Activated CD4-positive, alpha-beta T cell treated with anti-CD3 and anti-CD28 coated beads, Interleukin-2, amount 50 U/mL, for 1 hour (primary cell): ENCODE measurements at regions not wholly inside any gene's neighbourhood (a gene's known extent, or its start where the extent isn't known, plus 50 kb on each side); places are given as distances from the start of the nearest gene placed in this dataset.

Source experiments
- DNase-seq: peaks from one replicate; pipeline ENCODE4 v3.0.0-alpha.2; 2020

- no peak for DNase-seq
These were observed 1044.9 kb downstream of the BRINP3 start for GRCh38 chr1:189432753-189433152.

GRCh38 chr1:189434461-189434860 lies 1043.2 kb downstream of the BRINP3 start:
- DNase-seq = no peak

GRCh38 chr1:189435398-189435797 lies 1042.3 kb downstream of the BRINP3 start:
- no peak for DNase-seq

- DNase-seq = no peak
These were observed 1038.9 kb downstream of the BRINP3 start for GRCh38 chr1:189438808-189439207.

- no peak for DNase-seq
These were observed 1014.5 kb downstream of the BRINP3 start for GRCh38 chr1:189463166-189463565.

GRCh38 chr1:189496768-189497167 lies 980.9 kb downstream of the BRINP3 start:
- no peak for DNase-seq

- no peak for DNase-seq
These were observed 977.9 kb downstream of the BRINP3 start for GRCh38 chr1:189499736-189500135.

- no peak for DNase-seq
These were observed 976.9 kb downstream of the BRINP3 start for GRCh38 chr1:189500778-189501177.

GRCh38 chr1:189510827-189511226 lies 966.8 kb downstream of the BRINP3 start:
- no peak for DNase-seq

- no peak for DNase-seq
These were observed 964.6 kb downstream of the BRINP3 start for GRCh38 chr1:189513091-189513490.

- DNase-seq = no peak
These were observed 955.2 kb downstream of the BRINP3 start for GRCh38 chr1:189522441-189522840.

- DNase-seq = no peak
These were observed 953.2 kb downstream of the BRINP3 start for GRCh38 chr1:189524501-189524900.

GRCh38 chr1:189530162-189530561 lies 947.5 kb downstream of the BRINP3 start:
- no peak for DNase-seq

GRCh38 chr1:189538271-189538670 lies 939.4 kb downstream of the BRINP3 start:
- no peak for DNase-seq

- DNase-seq = no peak
These were observed 927.2 kb downstream of the BRINP3 start for GRCh38 chr1:189550498-189550897.

- DNase-seq = no peak
These were observed 913.9 kb downstream of the BRINP3 start for GRCh38 chr1:189563784-189564183.

- no peak for DNase-seq
These were observed 909.8 kb downstream of the BRINP3 start for GRCh38 chr1:189567890-189568289.

GRCh38 chr1:189596197-189596596 lies 881.5 kb downstream of the BRINP3 start:
- no peak for DNase-seq

GRCh38 chr1:189597083-189597482 lies 880.6 kb downstream of the BRINP3 start:
- no peak for DNase-seq

GRCh38 chr1:189605226-189605625 lies 872.4 kb downstream of the BRINP3 start:
- DNase-seq = no peak

GRCh38 chr1:189606047-189606446 lies 871.6 kb downstream of the BRINP3 start:
- no peak for DNase-seq

- no peak for DNase-seq
These were observed 870.7 kb downstream of the BRINP3 start for GRCh38 chr1:189606795-189607476.

GRCh38 chr1:189607477-189608096 lies 870.1 kb downstream of the BRINP3 start:
- DNase-seq = no peak

GRCh38 chr1:189609167-189609566 lies 868.5 kb downstream of the BRINP3 start:
- DNase-seq = no peak

GRCh38 chr1:189616893-189617292 lies 860.8 kb downstream of the BRINP3 start:
- no peak for DNase-seq
